KMS-11 (cell line): ENCODE measurements at regions not wholly inside any gene's neighbourhood (a gene's known extent, or its start where the extent isn't known, plus 50 kb on each side); places are given as distances from the start of the nearest gene placed in this dataset.
"Not testable (repeated sequence)": the region's sequence is repeated elsewhere in the genome, so short reads cannot be mapped to it uniquely, and the experiment has no call there.

Experiments used
- H2AFZ ChIP-seq: fragments of 200-600 bp; sonication (generic); 2 replicates; pipeline ENCODE4 v1.6.1; 2016; ENCODE audit warnings: antibody characterized with exemption, mixed run types, low read depth
- H3K27ac ChIP-seq: fragments of 200-600 bp; sonication (generic); 2 replicates; pipeline ENCODE4 v1.6.1; 2016; ENCODE audit warnings: mild to moderate bottlenecking, mixed run types
- H3K27me3 ChIP-seq: fragments of 200-600 bp; sonication (generic); 2 replicates; pipeline ENCODE4 v1.6.1; 2017; ENCODE audit warnings: mild to moderate bottlenecking, low read depth, mixed run types, moderate library complexity; ENCODE audit not compliant: insufficient read depth
- H3K36me3 ChIP-seq: fragments of 200-600 bp; sonication (generic); 2 replicates; pipeline ENCODE4 v1.6.1; 2017; ENCODE audit warnings: mild to moderate bottlenecking, mixed run types; ENCODE audit not compliant: insufficient read depth
- H3K4me1 ChIP-seq: fragments of 200-600 bp; sonication (generic); 2 replicates; pipeline ENCODE4 v1.6.1; 2016; ENCODE audit warnings: mild to moderate bottlenecking, low read depth, mixed run types; ENCODE audit not compliant: poor library complexity, severe bottlenecking
- H3K4me2 ChIP-seq: fragments of 200-600 bp; sonication (generic); 2 replicates; pipeline ENCODE4 v1.7.0; 2016; ENCODE audit warnings: mild to moderate bottlenecking, mixed run types
- H3K4me3 ChIP-seq: fragments of 200-600 bp; sonication (generic); IDR thresholded peaks from 2 replicates; pipeline ENCODE4 v1.6.1; 2017; ENCODE audit warnings: low read depth, low read length, mixed read lengths; ENCODE audit not compliant: insufficient read depth
- H3K79me2 ChIP-seq: fragments of 200-600 bp; sonication (generic); 2 replicates; pipeline ENCODE4 v1.6.1; 2016; ENCODE audit warnings: low read depth, mixed run types; ENCODE audit not compliant: insufficient read depth
- H3K9ac ChIP-seq: fragments of 200-600 bp; sonication (generic); 2 replicates; pipeline ENCODE4 v1.6.1; 2016; ENCODE audit warnings: mild to moderate bottlenecking, mixed run types
- H4K20me1 ChIP-seq: fragments of 200-600 bp; sonication (generic); 2 replicates; pipeline ENCODE4 v1.6.1; 2016; ENCODE audit warnings: mild to moderate bottlenecking, mixed run types; ENCODE audit not compliant: insufficient read depth

DNA sequence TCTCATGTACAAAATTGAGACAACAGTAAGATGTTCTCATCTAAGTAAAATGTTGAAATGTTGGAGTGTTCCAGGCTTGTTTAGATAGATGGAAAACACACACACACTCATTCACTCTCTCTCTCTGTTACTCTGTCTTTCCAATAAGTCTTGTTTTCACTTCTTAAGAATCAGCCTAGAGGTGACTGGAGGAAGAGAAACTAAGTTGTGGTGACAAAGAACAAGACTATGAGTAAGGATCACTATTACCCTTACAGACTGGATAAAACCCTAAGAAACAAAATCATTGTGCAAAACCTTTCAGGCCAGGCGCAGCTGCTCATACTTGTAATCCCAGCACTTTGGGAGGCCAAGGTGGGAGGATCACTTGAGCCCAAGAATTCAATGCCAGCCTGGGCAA lies 107.5 kb downstream of the FAM72B start:
- not testable (repeated sequence) for H3K27me3 ChIP-seq, H3K9ac ChIP-seq, H4K20me1 ChIP-seq, H3K27ac ChIP-seq, H3K4me1 ChIP-seq, H3K36me3 ChIP-seq, H3K79me2 ChIP-seq, H3K4me2 ChIP-seq, H3K4me3 ChIP-seq, H2AFZ ChIP-seq

DNA sequence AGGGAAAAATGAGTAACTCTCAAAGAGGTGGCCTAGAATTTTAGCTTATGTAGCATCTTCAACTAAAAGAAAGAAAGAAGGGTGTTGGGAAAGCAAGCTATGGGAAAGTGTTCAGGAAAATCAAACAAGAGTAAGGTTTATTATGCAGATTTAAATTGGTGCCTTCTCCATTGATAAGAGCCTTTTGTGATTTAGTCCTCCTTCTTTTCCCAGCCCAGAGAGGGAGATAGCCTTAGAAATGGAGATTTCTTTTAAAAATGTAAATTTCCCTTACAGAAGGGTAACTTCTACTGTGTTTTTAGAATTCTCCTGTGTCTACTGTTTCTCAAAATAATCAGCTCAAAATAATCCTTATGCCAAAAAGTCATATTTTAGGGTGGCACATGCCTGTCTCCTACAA lies 104.5 kb downstream of the FAM72B start:
- H4K20me1 ChIP-seq, H3K4me3 ChIP-seq, H3K27ac ChIP-seq, H2AFZ ChIP-seq, H3K79me2 ChIP-seq, H3K27me3 ChIP-seq, H3K4me2 ChIP-seq, H3K4me1 ChIP-seq, H3K36me3 ChIP-seq, H3K9ac ChIP-seq: not testable (repeated sequence)

DNA sequence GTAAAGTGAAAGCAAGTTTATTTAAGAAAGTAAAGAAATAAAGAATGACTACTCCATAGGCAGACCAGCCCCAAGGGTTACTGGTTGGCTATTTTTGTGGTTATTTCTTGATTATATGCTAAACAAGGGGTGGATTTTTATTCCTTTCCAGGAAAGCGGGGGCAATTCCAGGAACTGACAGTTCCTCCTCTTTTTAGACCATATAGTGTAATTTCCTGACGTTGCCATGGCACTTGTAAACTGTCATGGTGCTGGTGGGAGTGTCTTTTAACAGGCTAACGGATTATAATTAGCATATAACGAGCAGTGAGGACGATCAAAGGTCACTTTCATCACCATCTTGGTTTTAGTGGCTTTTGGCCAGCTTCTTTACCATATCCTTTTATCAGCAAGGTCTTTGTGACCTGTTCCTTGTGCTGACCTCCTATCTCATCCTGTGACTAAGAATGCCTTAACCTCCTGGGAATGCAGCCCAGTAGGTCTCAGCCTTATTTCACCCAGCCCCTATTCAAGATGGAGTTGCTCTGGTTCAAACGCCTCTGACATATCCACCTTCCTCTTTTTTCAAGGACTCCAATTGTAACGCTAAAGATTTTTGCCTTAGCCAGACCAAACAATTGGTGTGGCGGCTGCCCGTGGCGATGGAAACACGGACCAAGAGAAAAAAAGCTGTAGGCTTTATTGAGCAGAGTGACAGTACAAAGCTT lies 103.8 kb downstream of the FAM72B start:
- H3K27me3 ChIP-seq, H3K4me2 ChIP-seq, H3K79me2 ChIP-seq, H3K27ac ChIP-seq, H3K4me1 ChIP-seq, H3K36me3 ChIP-seq, H3K4me3 ChIP-seq, H4K20me1 ChIP-seq, H3K9ac ChIP-seq, H2AFZ ChIP-seq: not testable (repeated sequence)

DNA sequence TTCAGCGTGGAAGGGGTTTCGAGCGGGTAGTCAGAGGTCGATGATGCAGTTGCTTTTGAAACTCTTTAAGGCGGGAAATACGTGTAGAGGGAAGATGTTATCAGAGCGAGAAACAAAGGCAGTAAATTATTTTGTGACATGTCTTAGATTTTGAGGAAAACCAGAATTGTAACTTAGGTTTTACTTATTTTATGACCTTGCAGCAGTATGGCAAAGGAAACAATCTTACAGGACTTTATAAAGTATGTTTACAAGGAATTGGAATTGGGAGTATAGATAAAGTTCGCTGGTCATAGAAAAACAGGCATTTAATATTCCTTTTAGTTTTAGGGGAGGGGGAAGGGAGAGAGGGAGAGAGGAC lies 103.3 kb downstream of the FAM72B start:
- not testable (repeated sequence) for H3K27ac ChIP-seq

DNA sequence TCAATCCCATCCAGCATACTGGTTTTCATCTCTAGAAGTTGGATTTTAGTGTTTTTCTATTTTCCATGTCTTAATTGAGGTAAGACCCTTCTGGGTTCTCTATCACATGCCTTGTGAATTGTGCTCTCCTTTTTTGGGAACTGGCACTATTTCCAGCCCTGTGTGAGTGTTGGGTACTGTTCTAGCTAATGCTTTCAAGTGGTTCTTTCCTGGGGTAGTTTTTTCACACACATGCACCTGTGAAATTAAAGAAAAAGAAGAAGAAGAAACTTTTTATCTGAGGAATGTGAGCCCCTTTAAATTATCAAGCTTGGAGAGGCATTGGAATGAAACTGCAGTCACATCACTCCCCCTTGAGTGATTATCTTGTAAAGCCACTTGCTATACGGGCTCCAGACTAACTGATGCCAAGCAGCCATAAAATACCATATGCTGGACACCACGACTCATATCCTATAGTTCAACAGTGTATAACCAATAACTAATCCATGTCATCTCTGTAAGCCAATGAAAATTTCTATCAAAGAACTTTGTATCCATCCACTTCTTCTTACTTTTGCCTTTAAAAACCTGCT lies 102.4 kb downstream of the FAM72B start:
- H3K4me3 ChIP-seq, H3K27ac ChIP-seq, H3K4me1 ChIP-seq, H3K4me2 ChIP-seq, H3K9ac ChIP-seq, H4K20me1 ChIP-seq, H3K79me2 ChIP-seq, H2AFZ ChIP-seq, H3K27me3 ChIP-seq, H3K36me3 ChIP-seq: not testable (repeated sequence)

More for the DNA sequence above, 103.3 kb downstream of the FAM72B start:
- not testable (repeated sequence) for H3K36me3 ChIP-seq, H4K20me1 ChIP-seq, H2AFZ ChIP-seq, H3K4me2 ChIP-seq, H3K4me3 ChIP-seq, H3K9ac ChIP-seq, H3K4me1 ChIP-seq, H3K79me2 ChIP-seq, H3K27me3 ChIP-seq

DNA sequence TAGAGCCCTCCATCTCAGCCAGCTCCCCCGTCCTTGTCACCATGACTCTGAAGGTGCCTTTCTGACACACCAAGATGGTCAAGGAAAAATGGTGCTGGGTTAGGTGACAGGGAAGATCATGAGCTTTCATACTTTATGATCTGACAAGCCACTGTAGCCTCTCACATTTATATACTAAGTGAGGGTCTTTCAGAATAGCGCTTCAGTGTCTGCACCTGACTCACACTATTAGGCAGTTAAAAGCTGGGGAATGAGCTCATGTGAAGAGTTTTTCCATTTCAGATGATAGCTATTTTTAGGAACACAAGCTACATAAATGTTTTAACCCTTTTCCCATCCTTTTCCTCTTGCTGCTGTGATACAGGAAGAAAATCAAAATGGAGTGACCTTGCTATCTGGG lies 101.1 kb downstream of the FAM72B start:
- H3K4me1 ChIP-seq, H3K27ac ChIP-seq, H2AFZ ChIP-seq, H3K9ac ChIP-seq, H3K4me3 ChIP-seq, H3K36me3 ChIP-seq, H3K79me2 ChIP-seq, H4K20me1 ChIP-seq, H3K4me2 ChIP-seq, H3K27me3 ChIP-seq: not testable (repeated sequence)

DNA sequence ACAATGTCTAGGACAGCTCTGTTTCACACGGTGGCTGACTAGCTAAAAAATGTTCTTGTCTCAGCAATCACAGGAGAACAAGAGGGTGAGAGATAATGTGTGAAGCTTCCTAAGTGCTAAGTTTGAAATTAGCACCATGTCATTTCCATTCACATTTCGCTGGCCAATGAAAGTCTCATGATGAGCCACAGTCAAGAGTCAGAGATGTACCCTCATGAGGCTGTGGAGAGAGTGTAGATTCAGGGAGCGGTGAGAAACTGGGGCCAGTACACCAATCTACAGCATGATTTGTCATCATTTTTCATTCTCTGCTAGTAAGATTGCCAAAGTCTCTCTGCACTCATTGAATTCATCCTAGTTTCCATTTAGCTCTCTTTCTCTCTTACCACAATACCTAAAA lies 97.9 kb downstream of the FAM72B start:
- not testable (repeated sequence) for H3K27ac ChIP-seq, H2AFZ ChIP-seq, H3K79me2 ChIP-seq, H3K4me1 ChIP-seq, H3K4me3 ChIP-seq, H3K27me3 ChIP-seq, H4K20me1 ChIP-seq, H3K9ac ChIP-seq, H3K4me2 ChIP-seq, H3K36me3 ChIP-seq

DNA sequence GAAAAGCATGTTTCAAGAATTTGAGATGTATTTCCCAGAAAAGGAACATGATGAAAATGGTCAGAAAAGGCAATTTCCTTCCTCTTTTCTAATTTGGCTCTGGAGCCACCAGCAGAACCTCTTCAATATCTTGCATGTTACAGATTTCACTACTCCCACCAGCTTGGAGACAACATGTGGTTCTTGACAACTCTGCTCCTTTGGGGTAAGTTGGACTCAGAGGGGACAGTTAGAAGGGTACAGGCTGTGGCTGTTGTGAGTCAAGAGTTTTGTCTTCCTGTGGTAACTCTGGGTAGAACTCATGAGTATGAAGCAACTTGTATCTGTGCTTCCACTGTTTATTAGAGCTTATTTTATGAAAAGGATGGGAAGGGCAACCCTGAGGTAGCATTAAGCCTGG lies 96.9 kb downstream of the FAM72B start:
- H3K27ac ChIP-seq, H3K36me3 ChIP-seq, H4K20me1 ChIP-seq, H2AFZ ChIP-seq, H3K9ac ChIP-seq, H3K27me3 ChIP-seq, H3K4me3 ChIP-seq, H3K4me1 ChIP-seq, H3K79me2 ChIP-seq, H3K4me2 ChIP-seq: not testable (repeated sequence)

DNA sequence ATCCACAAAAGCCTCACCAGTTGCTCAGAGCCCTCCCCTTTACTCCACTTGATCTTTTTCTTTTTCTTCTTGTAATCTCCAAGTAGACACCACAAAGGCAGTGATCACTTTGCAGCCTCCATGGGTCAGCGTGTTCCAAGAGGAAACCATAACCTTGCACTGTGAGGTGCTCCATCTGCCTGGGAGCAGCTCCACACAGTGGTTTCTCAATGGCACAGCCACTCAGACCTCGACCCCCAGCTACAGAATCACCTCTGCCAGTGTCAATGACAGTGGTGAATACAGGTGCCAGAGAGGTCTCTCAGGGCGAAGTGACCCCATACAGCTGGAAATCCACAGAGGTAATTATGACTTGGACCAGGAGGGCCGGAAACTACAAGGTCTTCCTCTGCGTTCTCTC lies 95.6 kb downstream of the FAM72B start:
- H3K4me1 ChIP-seq, H3K9ac ChIP-seq, H3K27me3 ChIP-seq, H3K27ac ChIP-seq, H4K20me1 ChIP-seq, H3K4me3 ChIP-seq, H3K79me2 ChIP-seq, H3K36me3 ChIP-seq, H3K4me2 ChIP-seq, H2AFZ ChIP-seq: not testable (repeated sequence)

DNA sequence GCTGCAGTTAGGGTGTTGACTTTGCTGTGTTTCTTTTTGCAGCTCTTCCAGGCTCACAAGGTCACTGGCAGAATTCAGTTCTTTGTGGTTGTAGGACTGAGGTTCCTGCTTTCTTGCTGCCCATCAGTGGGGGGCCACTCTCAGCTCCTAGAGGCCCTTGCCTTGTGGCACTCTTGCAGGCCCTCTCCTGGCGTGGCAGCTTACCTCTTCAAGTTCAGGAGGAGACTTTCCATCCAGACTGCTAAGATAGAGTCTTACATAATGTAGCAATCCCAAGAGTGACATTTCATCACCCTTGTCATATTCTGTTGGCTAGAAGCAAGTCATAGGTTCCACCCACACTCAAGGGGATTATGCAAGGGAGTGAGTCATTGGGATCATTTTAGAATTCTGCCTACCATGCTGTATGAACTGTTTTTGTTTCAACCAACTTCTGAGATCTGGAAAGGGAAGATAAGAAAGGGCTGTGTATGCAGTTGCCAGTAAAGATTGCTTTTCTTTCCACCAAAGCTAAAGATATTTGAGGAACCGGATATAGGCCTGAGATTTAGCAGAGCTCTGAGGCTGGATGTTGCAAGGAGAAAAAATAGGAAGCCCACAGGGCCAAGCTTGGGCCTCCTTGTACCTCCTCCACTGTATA lies 91.7 kb downstream of the FAM72B start:
- not testable (repeated sequence) for H3K27me3 ChIP-seq, H3K79me2 ChIP-seq, H3K4me1 ChIP-seq, H4K20me1 ChIP-seq, H3K4me3 ChIP-seq, H3K4me2 ChIP-seq, H2AFZ ChIP-seq, H3K36me3 ChIP-seq, H3K27ac ChIP-seq, H3K9ac ChIP-seq
